HepG2 (cell line): ENCODE measurements at regions not wholly inside any gene's neighbourhood (a gene's known extent, or its start where the extent isn't known, plus 50 kb on each side); places are given as distances from the start of the nearest gene placed in this dataset.

ENCODE experiments used
- ATAC-seq: fragments of 200-7000 bp; cut with Tn5 transposase; 3 replicates; pipeline ENCODE4 v1.9.1; 2020; ENCODE audit warnings: mild to moderate bottlenecking, moderate library complexity
- BruUV-seq: library from RNA; stranded (reverse); fragments of 400-500 nt; replicated peaks from 2 replicates; lab custom pipeline; 2021; lab: Mats Ljungman, UMichigan
- CTCF ChIA-PET: fragments of 300-600 bp; formaldehyde crosslinking; extraction: SDS; loops from one replicate; lab custom pipeline; 2021; ENCODE audit warnings: low total read pairs, inconsistent platforms, low intra/inter-chr PET ratio; lab: Yijun Ruan, JAX
- POLR2A ChIA-PET: fragments of 350-600 bp; sonication (Branson Sonifier 250); formaldehyde crosslinking; loops from one replicate; lab custom pipeline; 2020; ENCODE audit warnings: antibody characterized with exemption, inconsistent platforms; lab: Yijun Ruan, JAX
- DNase-seq: peaks from one replicate; pipeline ENCODE4 v3.0.0-alpha.2; 2015; ENCODE audit warnings: low spot score
- FAIRE-seq: peaks from 3 replicates; lab custom pipeline; 2011; peaks lifted over from hg19 to GRCh38; lab: Jason Lieb, UNC
- H2AFZ ChIP-seq: one replicate; pipeline ENCODE4 v1.6.1; 2011; ENCODE audit warnings: low read length, inconsistent platforms
- H3K27ac ChIP-seq: fragments of 300-600 bp; 3 replicates; pipeline ENCODE4 v1.8.0; 2011; ENCODE audit warnings: mixed run types, mild to moderate bottlenecking, mixed read lengths, low read length, inconsistent platforms; ENCODE audit not compliant: insufficient read depth; ENCODE audit errors: extremely low read length
- H3K27me3 ChIP-seq, 2 experiments: fragments of 200-600 bp in 1 of 2; 2 replicates in 1 of 2; 3 replicates in 1 of 2; pipeline versions ENCODE4 v1.6.0 to v1.8.0; 2011; ENCODE audit warnings: low read length in 2 of 2, mild to moderate bottlenecking in 2 of 2, moderate library complexity in 2 of 2, inconsistent platforms in 1 of 2; ENCODE audit not compliant: insufficient read depth in 2 of 2, control insufficient read depth in 1 of 2
- H3K36me3 ChIP-seq, 2 experiments: fragments of 200-600 bp in 1 of 2; replicated peaks in 1 of 2; 2 replicates in 1 of 2; 3 replicates in 1 of 2; pipeline versions ENCODE4 v1.5.1 to v1.8.0; 2011; ENCODE audit warnings: low read length in 2 of 2, inconsistent platforms in 1 of 2; ENCODE audit not compliant: insufficient read depth in 2 of 2, control insufficient read depth in 1 of 2
- H3K4me1 ChIP-seq: 2 replicates; pipeline ENCODE4 v1.5.1; 2012; ENCODE audit warnings: low read length, inconsistent platforms; ENCODE audit not compliant: insufficient read depth
- H3K4me2 ChIP-seq: 2 replicates; pipeline ENCODE4 v1.6.0; 2011; ENCODE audit warnings: low read depth, low read length, inconsistent platforms
- H3K4me3 ChIP-seq, 3 experiments: fragments of 200-600 bp in 1 of 3; sonication (generic), shearing (Covaris generic) in 1 of 3; replicated peaks in 1 of 3; 2 replicates each; pipeline ENCODE4 v1.5.1; 2011 to 2016; ENCODE audit warnings: low read length in 3 of 3, inconsistent platforms in 2 of 3, low read depth in 2 of 3, mild to moderate bottlenecking in 2 of 3, control low read depth in 1 of 3, mixed read lengths in 1 of 3; ENCODE audit not compliant: insufficient read depth in 1 of 3
- H3K79me2 ChIP-seq: one replicate; pipeline ENCODE4 v1.6.1; 2011; ENCODE audit warnings: low read length, inconsistent platforms; ENCODE audit not compliant: insufficient read depth
- H3K9ac ChIP-seq: 2 replicates; pipeline ENCODE4 v1.6.0; 2011; ENCODE audit warnings: mild to moderate bottlenecking, low read depth, low read length, inconsistent platforms; ENCODE audit not compliant: insufficient read depth
- H3K9me3 ChIP-seq: 2 replicates; pipeline ENCODE4 v1.5.1; 2012; ENCODE audit warnings: mild to moderate bottlenecking, low read length
- H4K20me1 ChIP-seq: 2 replicates; pipeline ENCODE4 v1.6.0; 2011; ENCODE audit warnings: inconsistent platforms, mild to moderate bottlenecking, low read length, moderate library complexity; ENCODE audit not compliant: insufficient read depth
- ARNT ChIP-seq: fragments of 450-650 bp; IDR thresholded peaks from 2 replicates; pipeline ENCODE4 v1.6.1; 2017
- CENPT ChIP-seq: sonication (generic); formaldehyde crosslinking; IDR thresholded peaks from 2 replicates; pipeline ENCODE4 v1.8.0; 2022; ENCODE audit warnings: low read depth, mild to moderate bottlenecking, moderate library complexity, missing genetic modification reagents
- CREM ChIP-seq, 2 experiments: sonication (generic) in 1 of 2; formaldehyde crosslinking in 1 of 2; IDR thresholded peaks; 2 replicates each; pipeline versions ENCODE4 v1.4.0 to v1.6.1; 2016 to 2020; ENCODE audit warnings: antibody characterized with exemption in 1 of 2, mild to moderate bottlenecking in 1 of 2, missing genetic modification reagents in 1 of 2
- CSRNP1 ChIP-seq: sonication (generic); formaldehyde crosslinking; IDR thresholded peaks from 2 replicates; pipeline ENCODE4 v1.8.1; 2023; ENCODE audit warnings: mild to moderate bottlenecking, missing genetic modification reagents
- FLYWCH1 ChIP-seq: sonication (generic); formaldehyde crosslinking; IDR thresholded peaks from 2 replicates; pipeline ENCODE4 v1.8.1; 2023; ENCODE audit warnings: mild to moderate bottlenecking, missing genetic modification reagents
- LRRFIP1 ChIP-seq: sonication (generic); formaldehyde crosslinking; conservative IDR thresholded peaks from 2 replicates; pipeline ENCODE4 v1.4.0; 2020; ENCODE audit warnings: missing genetic modification reagents
- MZF1 ChIP-seq: sonication (generic); formaldehyde crosslinking; IDR thresholded peaks from 2 replicates; pipeline ENCODE4 v1.8.1; 2023; ENCODE audit warnings: mild to moderate bottlenecking, missing genetic modification reagents, borderline replicate concordance
- THAP11 ChIP-seq: IDR thresholded peaks from 2 replicates; pipeline ENCODE4 v1.6.1; 2016; ENCODE audit warnings: missing biosample characterization, missing genetic modification reagents
- USF2 ChIP-seq, 2 experiments: sonication (generic) in 1 of 2; formaldehyde crosslinking in 1 of 2; IDR thresholded peaks; 2 replicates each; pipeline versions ENCODE4 v1.5.1 to v1.6.1; 2011 to 2020; ENCODE audit warnings: borderline replicate concordance in 1 of 2, low read depth in 1 of 2, low read length in 1 of 2, mild to moderate bottlenecking in 1 of 2, missing genetic modification reagents in 1 of 2, moderate library complexity in 1 of 2
- ZBTB20 ChIP-seq: sonication (generic); formaldehyde crosslinking; IDR thresholded peaks from 2 replicates; pipeline ENCODE4 v1.8.1; 2023; ENCODE audit warnings: missing genetic modification reagents, low read depth, mild to moderate bottlenecking, borderline replicate concordance
- ZNF589 ChIP-seq: sonication (generic); formaldehyde crosslinking; conservative IDR thresholded peaks from 2 replicates; pipeline ENCODE4 v1.8.0; 2022; ENCODE audit warnings: mild to moderate bottlenecking, moderate library complexity, missing genetic modification reagents
- ZSCAN21 ChIP-seq: sonication (generic); formaldehyde crosslinking; IDR thresholded peaks from 2 replicates; pipeline ENCODE4 v1.8.0; 2022; ENCODE audit warnings: mild to moderate bottlenecking, missing genetic modification reagents, moderate library complexity, borderline replicate concordance
- WGBS: methylation state at CpG from one replicate; pipeline ENCODE4 v1.1.6; 2017; ENCODE audit warnings: low lambda C conversion rate; 5-methylcytosine and 5-hydroxymethylcytosine counted together
- in situ Hi-C: cut with HindIII; loops from 2 replicates; pipeline ENCODE4 v1.10.0; 2017; ENCODE audit warnings: low pct_unique_long_range_greater_than_20kb; ENCODE audit not compliant: extremely low pct_ligation_motif_present
- intact Hi-C: fragments of 100-400 bp; cut with micrococcal nuclease; formaldehyde crosslinking; loops from one replicate; pipeline ENCODE4 v1.10.0; 2022; ENCODE audit not compliant: unreplicated experiment

GRCh38 chr21:27581168-27581567, 614.3 kb upstream of the ADAMTS5 start:
- H3K4me2 ChIP-seq = no peak overlapping the region
- ATAC-seq (no peak), DNase-seq (no peak)
- POLR2A ChIA-PET = no interaction called here
- no peaks in the 10 kb centered on the region for H3K4me1 ChIP-seq
- WGBS = 1% methylated on average over 4 of the region's 4 CpGs
- no peak overlapping the region for H2AFZ ChIP-seq
- no peaks in the 10 kb centered on the region for H3K36me3 ChIP-seq
- BruUV-seq = no TSS peak
- no peak overlapping the region for H3K27ac ChIP-seq
- H3K27me3 ChIP-seq = no peaks in the 10 kb centered on the region; a peak in 1 of 5 replicates
- in situ Hi-C loops = no loop called here
- H4K20me1 ChIP-seq = no peaks in the 10 kb centered on the region
- no peak overlapping the region for H3K9ac ChIP-seq
- no peak for TF ChIP-seq THAP11 (CRISPR knock-in tag)
- TF ChIP-seq CSRNP1 = no peak
- no peak for TF ChIP-seq CENPT
- no peak for TF ChIP-seq ZBTB20 (CRISPR knock-in tag)
- no peak for TF ChIP-seq ARNT
- TF ChIP-seq ZNF589 = no peak
- no peak for TF ChIP-seq FLYWCH1 (CRISPR knock-in tag)
- TF ChIP-seq, all 625 proteins: peak for 0
- Histone ChIP-seq H3K79me2 (no peaks in the 10 kb centered on the region), H3K4me3 (no peak overlapping the region), H3K9me3 (peaks cover 64% of the 10 kb centered on the region)
- CTCF ChIA-PET = no interaction called here
- intact Hi-C loops = no loop called here
- no peak for FAIRE-seq

- Histone ChIP-seq H3K27me3 (no peaks in the 10 kb centered on the region; a peak in 1 of 5 replicates), H3K27ac (no peak overlapping the region), H3K4me2 (no peak overlapping the region), H3K9me3 (peaks cover 64% of the 10 kb centered on the region), H3K36me3 (no peaks in the 10 kb centered on the region), H3K79me2 (no peaks in the 10 kb centered on the region), H3K9ac (no peak overlapping the region), H3K4me3 (no peak overlapping the region), H3K4me1 (no peaks in the 10 kb centered on the region), H4K20me1 (no peaks in the 10 kb centered on the region), H2AFZ (no peak overlapping the region)
- POLR2A ChIA-PET = no interaction called here
- in situ Hi-C loops (no loop called here), intact Hi-C loops (no loop called here)
- BruUV-seq = no TSS peak
- DNase-seq (no peak), ATAC-seq (no peak), FAIRE-seq (no peak)
- 0% methylated on average over 1 of the region's 1 CpG for WGBS
- CTCF ChIA-PET = no interaction called here
- TF ChIP-seq USF2 (IDR thresholded peaks at IDR 0.05; ENCODE audit: low read depth, low read length) (no peak), USF2 (CRISPR knock-in tag; IDR thresholded peaks at IDR 0.05; ENCODE audit: borderline replicate concordance) (no peak), ZSCAN21 (CRISPR knock-in tag) (no peak), LRRFIP1 (no peak), MZF1 (no peak), CREM (IDR thresholded peaks at IDR 0.05) (no peak), CREM (CRISPR knock-in tag; IDR thresholded peaks at IDR 0.05) (no peak)
Observed at GRCh38 chr21:27580276-27580675, 613.4 kb upstream of the ADAMTS5 start.
